Natural killer cell treated with Interleukin-12 subunit alpha and Interleukin-12 subunit beta and Interleukin-15 and Interleukin-18, amount 100 ng/mL, for 72 hours (primary cell): ENCODE measurements at regions not wholly inside any gene's neighbourhood (a gene's known extent, or its start where the extent isn't known, plus 50 kb on each side); places are given as distances from the start of the nearest gene placed in this dataset.

Experiments used
- ATAC-seq, 2 donors: fragments of 150-1000 bp; cut with Tn5 transposase in 1 of 2; sonication (Bioruptor Pico), chemical (Tn5 transposase) in 1 of 2; 2 replicates each; pipeline ENCODE4 v1.10.0; 2021
- DNase-seq: peaks from one replicate; pipeline ENCODE4 v3.0.0; 2022; ENCODE audit warnings: low spot score
- H3K27ac Mint-ChIP-seq, 2 donors: 1 replicate in 1 of 2; 2 replicates in 1 of 2; pipeline ENCODE4 v1.8.0; 2022; ENCODE audit warnings: mixed read lengths in 2 of 2, mild to moderate bottlenecking in 1 of 2, moderate library complexity in 1 of 2
- H3K27me3 Mint-ChIP-seq, 2 donors: 1 replicate in 1 of 2; 2 replicates in 1 of 2; pipeline ENCODE4 v1.8.0; 2022; ENCODE audit warnings: mixed read lengths in 2 of 2
- H3K36me3 Mint-ChIP-seq: one replicate; pipeline ENCODE4 v1.8.0; 2022; ENCODE audit warnings: mixed read lengths
- H3K4me1 Mint-ChIP-seq, 2 donors: 1 replicate in 1 of 2; 2 replicates in 1 of 2; pipeline ENCODE4 v1.8.0; 2022; ENCODE audit warnings: low read depth in 2 of 2, mixed read lengths in 2 of 2, mild to moderate bottlenecking in 1 of 2
- H3K4me3 Mint-ChIP-seq: one replicate; pipeline ENCODE4 v1.8.0; 2022; ENCODE audit warnings: mixed read lengths
- H3K9me3 Mint-ChIP-seq: 2 replicates; pipeline ENCODE4 v1.8.0; 2022; ENCODE audit warnings: mixed read lengths

GRCh38 chr3:148315756-148316155 is 381.9 kb upstream of the AGTR1 start:
- no peaks in the 10 kb centered on the region for H3K27me3 Mint-ChIP-seq
- peaks cover 0 to 3% of the 10 kb centered on the region in 2 donors for H3K4me1 Mint-ChIP-seq
- peaks cover 4% of the 10 kb centered on the region for H3K9me3 Mint-ChIP-seq
- no peak overlapping the region for H3K4me3 Mint-ChIP-seq
- no peaks in the 10 kb centered on the region for H3K36me3 Mint-ChIP-seq
- DNase-seq (no peak), ATAC-seq (no peak)
- H3K27ac Mint-ChIP-seq, result no peak overlapping the region

- Mint-ChIP-seq H3K4me3 (no peak overlapping the region), H3K36me3 (no peaks in the 10 kb centered on the region), H3K9me3 (peaks cover 9% of the 10 kb centered on the region), H3K27ac (no peak overlapping the region), H3K27me3 (no peaks in the 10 kb centered on the region), H3K4me1 (peaks cover 0 to 3% of the 10 kb centered on the region in 2 donors)
- DNase-seq (no peak), ATAC-seq (no peak)
Observed at GRCh38 chr3:148318240-148318639, 379.5 kb upstream of the AGTR1 start.

GRCh38 chr3:148319161-148319915 is 378.4 kb upstream of the AGTR1 start:
- no peaks in the 10 kb centered on the region for H3K36me3 Mint-ChIP-seq
- peak overlapping the region; percentile 27 for H3K4me3 Mint-ChIP-seq
- ATAC-seq, result peak; percentile 84
- no peaks in the 10 kb centered on the region for H3K27me3 Mint-ChIP-seq
- H3K27ac Mint-ChIP-seq, result peak overlapping the region; percentile 30 to 71
- no peak for DNase-seq
- peaks cover 15% of the 10 kb centered on the region for H3K9me3 Mint-ChIP-seq
- peaks cover 0 to 3% of the 10 kb centered on the region in 2 donors for H3K4me1 Mint-ChIP-seq

GRCh38 chr3:148319960-148320359 is 377.7 kb upstream of the AGTR1 start:
- H3K36me3 Mint-ChIP-seq, result no peaks in the 10 kb centered on the region
- H3K4me1 Mint-ChIP-seq, result peaks cover 0 to 3% of the 10 kb centered on the region in 2 donors
- H3K27ac Mint-ChIP-seq, result peak overlapping the region in 1 of 2 donors; percentile 71
- no peak for ATAC-seq
- H3K4me3 Mint-ChIP-seq, result peak overlapping the region; percentile 27
- peaks cover 20% of the 10 kb centered on the region for H3K9me3 Mint-ChIP-seq
- DNase-seq, result no peak
- no peaks in the 10 kb centered on the region for H3K27me3 Mint-ChIP-seq

GRCh38 chr3:148329481-148330235 is 368.0 kb upstream of the AGTR1 start:
- DNase-seq (no peak), ATAC-seq (no peak)
- Mint-ChIP-seq H3K27ac (no peak overlapping the region), H3K27me3 (no peaks in the 10 kb centered on the region), H3K36me3 (no peaks in the 10 kb centered on the region), H3K4me3 (no peak overlapping the region), H3K4me1 (no peaks in the 10 kb centered on the region), H3K9me3 (peaks cover 19% of the 10 kb centered on the region)

- Mint-ChIP-seq H3K36me3 (no peaks in the 10 kb centered on the region), H3K4me3 (no peak overlapping the region), H3K27ac (no peak overlapping the region), H3K27me3 (no peaks in the 10 kb centered on the region), H3K9me3 (peaks cover 19% of the 10 kb centered on the region), H3K4me1 (no peaks in the 10 kb centered on the region)
- no peak for DNase-seq
- ATAC-seq, result no peak
Observed at GRCh38 chr3:148330542-148330941, 367.2 kb upstream of the AGTR1 start.

GRCh38 chr3:148331081-148331846 is 366.4 kb upstream of the AGTR1 start:
- no peaks in the 10 kb centered on the region for H3K27me3 Mint-ChIP-seq
- no peaks in the 10 kb centered on the region for H3K4me1 Mint-ChIP-seq
- H3K9me3 Mint-ChIP-seq, result peaks cover 19% of the 10 kb centered on the region
- H3K27ac Mint-ChIP-seq, result no peak overlapping the region
- no peak overlapping the region for H3K4me3 Mint-ChIP-seq
- no peak for DNase-seq
- no peaks in the 10 kb centered on the region for H3K36me3 Mint-ChIP-seq
- no peak for ATAC-seq

GRCh38 chr3:148332509-148332908 is 365.2 kb upstream of the AGTR1 start:
- H3K27ac Mint-ChIP-seq, result no peak overlapping the region
- H3K9me3 Mint-ChIP-seq, result peaks cover 18% of the 10 kb centered on the region
- no peaks in the 10 kb centered on the region for H3K4me1 Mint-ChIP-seq
- DNase-seq (no peak), ATAC-seq (no peak)
- no peak overlapping the region for H3K4me3 Mint-ChIP-seq
- no peaks in the 10 kb centered on the region for H3K36me3 Mint-ChIP-seq
- H3K27me3 Mint-ChIP-seq, result no peaks in the 10 kb centered on the region

GRCh38 chr3:148333091-148333490 is 364.6 kb upstream of the AGTR1 start:
- DNase-seq (no peak), ATAC-seq (no peak)
- Mint-ChIP-seq H3K27ac (no peak overlapping the region), H3K4me3 (no peak overlapping the region), H3K36me3 (no peaks in the 10 kb centered on the region), H3K4me1 (no peaks in the 10 kb centered on the region), H3K27me3 (no peaks in the 10 kb centered on the region), H3K9me3 (peaks cover 20% of the 10 kb centered on the region)

- ATAC-seq, result no peak
- Mint-ChIP-seq H3K4me1 (no peaks in the 10 kb centered on the region), H3K4me3 (no peak overlapping the region), H3K27me3 (no peaks in the 10 kb centered on the region), H3K36me3 (no peaks in the 10 kb centered on the region), H3K9me3 (peaks cover 17% of the 10 kb centered on the region), H3K27ac (no peak overlapping the region)
- DNase-seq, result no peak
Observed at GRCh38 chr3:148335612-148336011, 362.1 kb upstream of the AGTR1 start.

- no peak overlapping the region for H3K27ac Mint-ChIP-seq
- DNase-seq (no peak), ATAC-seq (no peak)
- H3K36me3 Mint-ChIP-seq, result no peaks in the 10 kb centered on the region
- peaks cover 9% of the 10 kb centered on the region for H3K9me3 Mint-ChIP-seq
- no peaks in the 10 kb centered on the region for H3K4me1 Mint-ChIP-seq
- H3K4me3 Mint-ChIP-seq, result no peak overlapping the region
- H3K27me3 Mint-ChIP-seq, result no peaks in the 10 kb centered on the region
Observed at GRCh38 chr3:148343416-148343815, 354.3 kb upstream of the AGTR1 start.

- no peak overlapping the region for H3K4me3 Mint-ChIP-seq
- H3K27me3 Mint-ChIP-seq, result no peaks in the 10 kb centered on the region
- no peak overlapping the region for H3K27ac Mint-ChIP-seq
Observed at GRCh38 chr3:148344521-148344920, 353.2 kb upstream of the AGTR1 start.

GRCh38 chr3:148360051-148360450 is 337.7 kb upstream of the AGTR1 start:
- H3K27me3 Mint-ChIP-seq, result no peaks in the 10 kb centered on the region
- DNase-seq, result no peak
- H3K27ac Mint-ChIP-seq, result no peak overlapping the region
- H3K4me3 Mint-ChIP-seq, result no peak overlapping the region
- peaks cover 3% of the 10 kb centered on the region for H3K9me3 Mint-ChIP-seq
- ATAC-seq, result no peak
- no peaks in the 10 kb centered on the region for H3K36me3 Mint-ChIP-seq
- no peaks in the 10 kb centered on the region for H3K4me1 Mint-ChIP-seq

More at GRCh38 chr3:148344521-148344920, 353.2 kb upstream of the AGTR1 start:
- ATAC-seq (no peak), DNase-seq (no peak)
- H3K36me3 Mint-ChIP-seq, result no peaks in the 10 kb centered on the region
- no peaks in the 10 kb centered on the region for H3K4me1 Mint-ChIP-seq
- peaks cover 10% of the 10 kb centered on the region for H3K9me3 Mint-ChIP-seq
